GM21526 (cell line): ENCODE measurements at regions not wholly inside any gene's neighbourhood (a gene's known extent, or its start where the extent isn't known, plus 50 kb on each side); places are given as distances from the start of the nearest gene placed in this dataset.
"Not testable (repeated sequence)": the region's sequence is repeated elsewhere in the genome, so short reads cannot be mapped to it uniquely, and the experiment has no call there.

Source experiments
- ATAC-seq: cut with Tn5 transposase; IDR thresholded peaks from one replicate; pipeline ENCODE4 v1.9.1; 2021; ENCODE audit warnings: moderate library complexity; ENCODE audit not compliant: unreplicated experiment, low FRiP score

DNA sequence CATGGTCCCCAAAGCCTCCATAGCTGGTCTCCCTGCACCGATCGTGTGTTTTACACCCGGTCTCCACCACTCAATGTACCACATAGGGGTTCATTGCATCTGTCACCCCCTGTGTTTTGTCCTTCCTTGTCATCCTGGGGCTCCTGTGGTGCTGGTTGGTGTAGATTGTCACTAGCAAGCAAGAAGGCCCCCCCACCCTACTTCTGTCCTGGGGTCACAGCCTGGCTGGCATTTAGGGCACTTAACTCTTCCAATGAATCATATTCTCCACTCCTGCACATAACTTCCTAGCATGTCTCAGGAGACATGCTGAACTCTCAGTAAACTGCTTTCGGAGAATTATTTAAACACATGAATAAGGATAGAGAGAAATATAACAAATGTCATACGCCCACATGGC is 161.4 kb downstream of the BCL2L11 start:
- ATAC-seq, result not testable (repeated sequence)

DNA sequence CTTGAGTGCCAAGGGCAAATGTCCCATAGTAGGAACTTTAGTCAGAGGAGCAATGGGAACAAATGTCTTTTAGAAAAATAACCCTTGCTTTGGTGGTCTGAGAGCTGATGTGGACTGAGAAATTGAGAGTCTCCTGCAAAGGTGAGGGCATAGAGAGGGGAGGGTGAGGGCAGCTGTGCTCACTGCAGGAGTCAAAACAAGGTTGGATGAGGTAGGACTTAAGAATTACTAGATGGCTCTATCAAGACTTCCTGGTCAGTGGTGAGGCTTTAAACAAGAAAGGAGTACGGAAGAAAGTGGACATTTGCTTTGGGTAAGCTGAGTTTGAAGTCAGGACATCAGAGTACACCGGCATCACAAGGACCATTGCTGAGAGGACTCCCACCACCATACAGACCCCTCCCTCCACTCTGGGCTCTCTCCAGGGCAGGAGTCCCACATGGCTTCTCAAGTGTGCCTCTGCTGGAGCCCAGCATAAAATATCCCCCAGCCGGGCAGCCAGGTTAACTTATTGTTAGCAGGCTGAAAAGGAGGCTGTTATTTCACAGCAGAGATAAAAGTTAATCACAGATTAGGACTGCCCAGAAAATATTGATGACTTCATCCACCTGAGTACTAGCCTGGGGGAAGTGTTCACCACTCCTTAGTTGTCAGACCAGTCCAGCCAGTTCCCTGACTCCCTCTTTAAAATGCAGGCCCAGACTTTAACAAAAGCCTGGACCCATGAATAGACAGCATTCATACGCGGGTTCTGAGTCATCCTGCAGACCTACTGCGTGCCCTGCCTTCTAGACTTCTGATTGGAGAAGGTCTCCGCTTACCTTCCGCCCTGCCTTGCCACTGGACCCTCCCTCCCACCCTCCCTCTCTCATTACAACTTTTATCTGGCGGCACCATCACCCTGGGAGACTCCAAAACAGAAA is 167.2 kb downstream of the BCL2L11 start:
- not testable (repeated sequence) for ATAC-seq

DNA sequence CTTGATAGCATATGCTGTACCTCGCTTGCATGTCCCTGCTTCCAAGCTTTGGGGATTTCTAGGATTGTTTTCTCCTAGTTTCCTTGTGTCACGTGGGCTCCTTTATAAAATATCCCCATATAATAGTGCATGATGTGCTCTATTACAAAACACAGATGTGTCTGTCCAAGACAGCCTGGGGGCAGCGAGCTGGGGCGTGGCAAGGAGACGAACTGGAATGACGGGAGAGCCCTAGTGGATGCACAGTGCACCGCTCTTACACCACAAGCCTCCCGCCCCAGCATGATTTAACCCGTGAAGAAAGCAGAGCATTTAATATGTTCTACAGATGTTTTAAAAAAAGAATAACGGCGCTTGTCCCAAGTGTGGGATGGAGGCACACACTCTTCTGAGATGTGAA is 169.7 kb downstream of the BCL2L11 start:
- ATAC-seq, result not testable (repeated sequence)

DNA sequence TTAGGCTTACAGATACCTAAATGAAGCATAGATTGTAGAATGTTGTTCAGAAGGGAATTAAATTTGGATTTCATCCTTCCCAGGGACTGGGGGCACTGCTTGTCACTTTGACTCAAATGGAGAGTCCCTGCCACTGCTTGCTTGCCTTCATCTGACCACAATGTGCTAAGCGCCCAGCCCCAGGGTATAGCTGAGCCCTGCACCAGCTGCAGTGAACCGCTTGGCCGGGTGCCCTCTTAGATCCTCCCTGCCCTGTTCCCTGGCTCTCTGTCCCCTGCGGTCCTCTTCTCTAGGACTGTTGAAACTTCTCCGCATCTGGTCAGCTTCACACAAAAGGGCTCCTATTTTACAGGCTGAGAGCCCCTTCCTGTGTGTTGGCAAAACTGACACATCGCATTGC is 170.9 kb downstream of the BCL2L11 start:
- not testable (repeated sequence) for ATAC-seq

DNA sequence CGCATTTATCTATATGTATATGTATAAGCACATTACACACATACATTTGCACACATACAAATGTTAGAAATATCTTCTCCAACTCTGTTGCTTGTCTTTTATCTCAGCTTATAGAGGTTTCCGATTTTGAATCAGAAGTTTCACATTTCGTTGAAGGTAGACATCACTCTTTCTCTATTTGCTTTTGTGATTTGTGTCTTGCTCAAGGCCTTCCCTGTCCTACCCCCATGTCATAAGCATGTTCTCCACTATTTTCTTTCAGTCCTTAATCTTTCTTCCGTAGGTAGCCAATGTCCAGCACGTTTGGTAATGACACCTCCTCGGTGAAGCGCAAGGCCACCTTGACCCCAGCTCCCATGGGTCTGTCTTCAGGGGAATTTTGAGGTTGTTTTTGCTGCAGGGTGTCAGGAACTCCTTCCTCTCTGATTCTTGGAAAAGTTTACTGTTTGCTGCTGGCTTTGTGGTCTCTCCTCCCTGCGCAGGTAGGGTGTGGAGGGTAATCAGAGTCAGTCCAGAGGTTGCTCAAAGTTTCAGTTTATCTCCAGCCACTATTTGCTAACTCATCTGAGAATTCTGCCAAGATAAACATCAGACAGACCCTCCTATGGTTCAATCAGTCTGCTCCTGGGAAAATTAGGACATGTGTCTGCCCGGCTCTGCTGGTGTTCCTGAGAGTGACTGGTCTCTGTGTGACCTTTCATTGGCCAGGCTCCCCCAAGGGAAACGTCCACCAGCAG is 171.7 kb downstream of the BCL2L11 start:
- not testable (repeated sequence) for ATAC-seq

DNA sequence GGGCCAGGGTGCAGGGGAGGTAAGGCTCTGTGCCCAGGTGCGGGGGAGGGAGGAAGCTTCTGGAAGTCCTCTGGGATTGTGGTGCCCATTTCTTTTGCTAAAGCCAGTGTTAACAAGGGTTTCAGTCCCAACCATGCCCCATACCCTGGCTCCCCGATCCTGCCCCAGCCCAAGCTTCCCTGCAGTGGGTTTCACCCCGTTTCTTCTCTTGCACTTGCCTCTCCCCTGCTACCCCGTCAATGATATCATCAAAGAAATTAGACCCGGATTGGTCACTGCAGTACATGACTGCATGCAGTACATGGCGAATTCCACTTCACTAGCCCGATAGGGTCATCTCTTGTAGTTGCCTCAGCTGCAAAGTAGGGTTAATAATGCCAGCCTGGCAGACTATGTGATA is 174.0 kb downstream of the BCL2L11 start:
- ATAC-seq, result not testable (repeated sequence)

DNA sequence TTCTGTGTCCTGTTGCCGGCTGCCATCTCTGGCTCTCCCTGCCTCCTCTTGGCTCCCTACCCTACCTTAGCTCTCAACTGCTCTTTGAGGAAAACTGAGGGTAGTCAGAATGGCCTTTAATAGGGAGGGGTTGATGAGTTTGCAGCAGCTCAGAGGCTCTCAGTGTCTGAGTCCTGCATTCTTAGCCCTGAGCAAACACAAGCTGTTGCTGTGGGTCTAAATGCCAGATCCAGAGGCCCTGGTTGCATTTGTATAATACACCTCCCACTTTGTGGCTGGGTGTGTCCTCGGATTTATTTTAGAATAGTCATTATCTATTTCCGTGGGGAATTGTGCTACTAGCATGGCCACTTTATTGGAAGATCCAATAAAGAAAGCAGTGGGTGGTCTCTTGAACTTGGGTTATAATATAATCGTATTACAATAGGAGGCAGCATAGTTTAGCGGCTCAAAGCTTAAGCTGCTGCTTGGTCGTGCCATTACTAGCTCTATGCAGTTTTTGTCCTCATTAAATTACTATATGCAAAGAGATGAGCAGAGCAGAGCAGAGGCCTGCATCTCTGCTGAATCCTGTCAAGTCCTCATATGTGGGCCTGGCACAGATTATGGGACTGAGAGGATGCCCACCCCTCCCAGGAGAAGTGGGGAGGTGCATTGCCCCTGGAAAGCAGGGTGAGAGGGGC is 175.5 kb downstream of the BCL2L11 start:
- ATAC-seq, result not testable (repeated sequence)

DNA sequence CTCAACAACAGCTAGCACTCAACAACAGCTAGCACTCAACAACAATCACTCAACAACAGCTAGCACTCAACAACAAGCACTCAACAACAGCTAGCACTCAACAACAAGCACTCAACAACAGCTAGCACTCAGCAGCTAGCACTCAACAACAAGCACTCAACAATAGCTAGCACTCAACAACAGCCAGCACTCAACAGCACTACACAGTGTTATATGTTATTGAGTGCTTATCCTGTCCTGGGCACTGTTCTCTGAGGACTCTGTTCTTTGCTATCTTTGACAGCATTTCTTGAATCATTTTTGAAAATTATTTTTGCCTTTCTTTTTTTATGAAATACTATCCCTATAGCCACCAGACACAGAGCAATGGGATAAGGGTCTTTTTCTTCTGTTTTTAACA is 176.4 kb downstream of the BCL2L11 start:
- ATAC-seq, result not testable (repeated sequence)

DNA sequence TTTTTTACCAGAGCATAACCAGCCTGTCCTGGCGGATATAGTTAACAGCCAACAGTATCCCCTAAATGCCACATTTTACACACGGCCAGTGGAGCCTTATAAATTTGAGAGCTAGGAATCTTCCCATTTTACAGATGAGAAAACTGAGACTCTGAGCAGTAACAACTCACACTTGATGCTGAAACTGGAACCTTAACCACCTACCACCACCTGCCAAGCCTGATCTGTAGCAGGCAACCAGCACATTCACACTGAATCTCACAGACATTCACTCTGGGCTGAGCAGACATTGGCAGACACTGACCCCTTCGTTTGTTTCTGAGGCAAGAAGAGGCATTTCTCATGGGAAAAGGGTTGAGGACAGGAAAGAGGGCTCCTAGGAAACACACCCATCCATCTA is 178.2 kb downstream of the BCL2L11 start:
- ATAC-seq, result not testable (repeated sequence)

DNA sequence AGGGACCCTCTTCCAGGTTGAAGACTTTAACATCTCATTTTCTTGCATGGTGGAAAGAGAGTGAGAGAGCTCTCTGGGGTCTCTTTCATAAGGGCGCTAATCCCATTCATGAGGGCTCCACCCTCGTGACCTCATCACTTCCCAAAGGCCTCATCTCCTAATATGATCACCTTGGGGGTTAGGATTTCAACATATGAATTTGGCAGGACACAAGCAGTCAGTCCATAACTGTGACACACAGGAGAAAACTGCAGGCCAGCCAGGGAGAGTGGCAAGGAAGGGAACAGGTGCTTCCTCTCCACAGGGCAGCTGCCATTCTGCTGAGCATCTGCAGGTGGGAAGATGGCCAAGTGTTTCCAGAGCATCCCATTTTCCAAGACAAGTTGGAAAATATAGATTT is 178.9 kb downstream of the BCL2L11 start:
- not testable (repeated sequence) for ATAC-seq

DNA sequence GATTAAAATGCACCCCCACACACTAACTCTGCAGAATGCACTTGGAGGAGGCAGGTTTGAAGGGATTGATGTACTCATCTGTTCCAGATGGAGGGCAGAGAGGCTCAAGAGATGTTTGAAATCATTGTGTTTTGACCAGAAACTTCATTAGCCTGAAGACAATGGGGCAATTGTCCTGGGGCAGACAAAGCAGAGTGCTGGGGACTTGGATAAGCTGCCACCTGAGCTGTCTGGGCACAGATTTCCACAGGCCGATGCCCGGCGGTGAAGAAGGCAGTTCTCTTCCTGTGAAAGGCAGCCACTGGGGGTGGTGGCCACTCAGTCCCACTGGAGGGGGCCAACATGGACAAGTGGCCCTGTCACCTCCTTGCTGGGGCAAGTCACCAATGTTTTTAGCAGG is 181.0 kb downstream of the BCL2L11 start:
- ATAC-seq, result not testable (repeated sequence)

DNA sequence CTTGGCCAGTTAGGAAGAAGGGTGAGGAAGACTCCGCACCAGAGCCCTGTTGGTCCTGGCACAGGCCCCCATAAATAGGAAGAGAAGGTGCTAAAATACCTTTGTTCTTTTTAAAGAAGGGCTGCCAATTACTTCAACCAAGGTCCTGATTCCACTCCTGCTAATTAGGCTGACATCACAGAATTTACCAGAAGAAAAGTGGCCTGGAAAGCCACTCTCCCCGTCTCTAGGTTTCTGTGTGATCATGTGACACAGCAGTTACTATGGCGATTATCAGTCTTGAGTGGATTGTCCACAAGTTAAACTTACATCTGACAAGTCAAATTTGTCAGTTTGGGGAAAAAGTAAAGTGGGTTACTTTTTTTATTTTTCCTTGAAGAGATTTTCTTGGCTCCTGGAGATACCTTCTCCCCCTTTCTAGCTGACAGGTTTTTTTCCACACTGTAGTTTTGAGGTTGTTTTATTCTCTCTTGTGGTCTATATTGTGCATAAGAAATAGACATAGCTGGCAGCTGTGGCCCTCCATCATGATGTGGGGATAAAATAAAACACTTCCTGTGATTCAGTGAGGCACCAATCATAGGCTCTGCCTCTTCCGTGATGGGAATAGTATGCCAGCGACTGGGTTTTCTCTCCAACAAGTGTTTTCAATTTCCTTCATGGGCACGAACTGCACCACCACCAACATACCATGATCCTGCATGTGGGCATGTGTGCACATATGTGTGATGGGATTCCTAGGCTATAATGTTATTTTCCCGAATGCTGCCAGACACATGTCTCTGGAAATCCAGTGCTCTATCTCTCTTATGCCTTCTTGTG is 181.9 kb downstream of the BCL2L11 start:
- not testable (repeated sequence) for ATAC-seq

DNA sequence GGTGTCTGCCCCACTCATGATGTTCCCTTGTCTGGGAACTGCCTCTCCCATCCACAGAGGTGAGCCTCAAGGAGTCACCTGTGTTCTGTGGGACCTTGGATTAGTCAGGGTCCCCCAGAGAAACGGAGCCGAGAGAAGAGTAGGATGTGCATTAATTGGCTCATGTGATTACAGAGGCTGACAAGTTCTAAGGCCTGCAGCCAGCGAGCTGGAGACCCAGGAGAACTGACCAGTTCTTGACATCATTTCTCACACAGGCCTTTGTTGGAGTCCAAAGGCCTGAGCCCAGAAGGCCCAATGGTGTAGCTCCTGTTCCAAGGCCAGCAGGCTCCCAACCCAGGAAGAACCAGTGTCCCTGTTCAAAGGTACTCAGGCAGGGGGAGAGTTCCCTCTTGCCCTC is 186.6 kb downstream of the BCL2L11 start:
- ATAC-seq, result not testable (repeated sequence)

DNA sequence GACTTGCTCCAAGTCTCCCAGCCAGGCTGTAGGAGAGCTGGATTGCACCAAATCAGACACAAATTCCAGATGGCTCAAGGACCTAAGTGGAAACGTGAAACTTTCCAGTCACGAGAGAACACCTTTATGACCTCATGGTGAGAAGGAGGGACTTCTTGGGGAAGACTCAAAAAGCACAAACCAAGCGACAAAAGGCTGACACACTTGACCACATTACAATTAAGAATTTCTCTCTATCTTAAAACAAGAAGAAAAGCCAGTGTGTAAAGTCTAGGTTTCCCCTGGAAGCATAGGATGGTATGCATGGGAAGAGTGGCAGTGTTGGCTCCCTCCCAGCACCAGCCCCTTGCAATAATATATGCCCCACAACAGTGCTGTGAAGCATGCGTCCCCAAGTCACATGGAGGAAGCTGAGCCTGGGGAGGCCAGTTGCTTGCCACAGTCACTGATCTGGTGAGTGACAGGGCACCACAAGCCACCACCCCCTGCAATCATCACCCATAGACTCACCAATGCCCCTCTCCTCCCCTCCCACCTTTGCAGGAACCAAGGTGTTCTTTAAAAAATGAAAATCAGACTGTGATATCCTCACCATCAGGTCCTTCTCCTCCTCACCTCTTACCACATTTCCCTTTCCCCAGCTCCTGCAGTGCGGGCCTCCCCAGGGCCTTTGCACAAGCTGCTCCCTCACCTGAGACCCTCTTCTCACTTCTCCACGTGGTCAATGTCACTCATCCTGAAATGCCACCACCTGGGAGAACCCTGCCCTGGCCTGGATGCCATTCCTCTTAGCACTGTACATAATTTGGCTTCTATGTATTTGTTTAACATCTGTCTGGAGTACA is 188.7 kb downstream of the BCL2L11 start:
- ATAC-seq, result not testable (repeated sequence)

DNA sequence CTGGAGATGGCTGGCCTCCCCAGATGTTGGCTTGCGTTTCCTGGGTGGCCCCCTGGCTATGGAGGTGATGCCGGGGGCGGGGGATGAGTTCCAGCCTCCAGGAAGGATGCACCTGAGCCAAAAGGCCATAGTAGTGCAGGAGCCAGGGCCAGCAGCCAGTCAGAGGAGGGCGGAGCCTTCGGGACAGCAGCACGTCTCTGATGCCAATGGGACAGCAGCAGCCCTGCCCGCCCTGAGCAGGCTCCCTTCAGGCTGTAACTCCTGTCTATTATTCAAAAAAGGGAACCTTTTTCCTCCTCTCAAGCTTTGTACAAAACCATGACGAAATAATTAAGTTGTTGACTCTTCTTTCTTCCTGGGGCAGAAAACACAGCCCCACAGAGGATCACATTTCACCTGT is 189.7 kb downstream of the BCL2L11 start:
- not testable (repeated sequence) for ATAC-seq

DNA sequence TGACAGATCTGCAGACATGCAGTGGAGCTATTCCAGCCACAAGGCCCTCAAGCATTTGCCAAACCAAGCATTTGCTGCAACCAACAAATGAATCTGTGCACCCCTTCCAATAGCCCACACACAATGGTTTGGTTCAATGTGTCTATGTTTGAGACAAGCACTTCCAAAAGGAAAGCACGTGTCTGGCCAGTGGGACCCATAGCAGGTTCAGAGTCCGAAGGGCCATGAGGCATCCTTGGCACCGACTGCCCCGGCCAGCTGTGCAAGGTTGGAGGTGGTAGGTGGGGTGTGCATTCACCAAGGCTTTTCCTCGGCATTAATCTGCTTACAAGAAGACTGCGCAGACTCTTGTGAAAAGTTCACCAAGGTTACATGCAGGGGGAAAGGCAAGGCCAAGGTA is 190.9 kb downstream of the BCL2L11 start:
- not testable (repeated sequence) for ATAC-seq

DNA sequence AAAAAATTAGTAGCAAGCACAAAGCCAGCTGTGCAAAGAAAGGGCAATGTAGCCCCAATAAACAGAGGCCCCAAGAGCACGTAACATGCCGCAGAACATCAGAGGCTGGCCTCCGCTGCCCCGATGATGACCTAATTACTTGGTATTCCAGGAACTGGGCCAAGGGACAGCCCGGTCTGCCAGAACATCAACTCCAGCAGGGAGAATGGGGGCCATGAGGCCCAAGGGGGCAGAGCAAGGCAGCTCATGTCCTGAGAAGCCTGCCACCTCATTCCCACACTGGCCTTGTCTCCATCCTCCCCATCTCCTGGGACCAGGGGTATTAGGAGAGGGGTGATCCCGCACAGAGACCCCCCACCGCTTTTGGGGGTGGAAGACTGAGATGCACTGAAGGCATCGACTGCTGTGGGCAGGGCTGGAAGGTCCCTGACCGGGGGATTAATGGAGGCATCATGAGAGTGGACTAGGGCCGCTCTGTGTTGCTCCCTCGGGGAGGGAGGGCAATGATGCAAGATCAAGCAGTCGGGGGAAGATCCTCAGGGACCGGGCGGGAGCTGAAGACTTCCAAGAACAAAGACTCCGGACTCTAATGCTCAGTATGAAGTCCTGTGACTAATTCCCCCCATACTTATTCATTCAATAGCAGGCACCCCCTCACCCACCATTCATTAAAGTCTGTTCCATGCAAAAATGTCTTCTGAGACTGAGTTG is 192.3 kb downstream of the BCL2L11 start:
- ATAC-seq, result not testable (repeated sequence)

DNA sequence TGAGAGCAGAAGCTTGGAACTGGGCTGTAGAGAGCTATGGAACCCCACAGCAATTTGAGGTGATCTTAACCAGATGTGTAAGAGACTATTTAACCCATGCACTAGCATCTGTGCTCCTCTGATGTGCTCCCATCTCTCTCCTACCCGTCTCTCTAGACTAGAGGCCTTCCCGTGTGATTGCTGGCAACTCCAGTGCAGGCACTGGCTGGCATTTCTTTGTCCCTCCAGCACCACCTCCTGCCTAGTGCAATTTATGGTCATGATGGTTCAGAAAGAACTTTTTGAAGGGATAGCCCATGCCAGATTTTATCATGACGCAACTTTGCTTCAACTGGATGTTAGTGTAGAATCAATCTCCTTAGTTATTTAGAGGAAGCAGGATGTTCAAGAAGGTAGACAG is 193.0 kb downstream of the BCL2L11 start:
- ATAC-seq, result not testable (repeated sequence)
